Tibial nerve (tissue), 4 donors: ENCODE measurements at regions not wholly inside any gene's neighbourhood (a gene's known extent, or its start where the extent isn't known, plus 50 kb on each side); places are given as distances from the start of the nearest gene placed in this dataset.

Experiments used
- DNase-seq, 2 donors: peaks; one replicate each; pipeline ENCODE4 v3.0.0-alpha.2; 2019; ENCODE audit warnings: low spot score in 2 of 2
- H3K27ac ChIP-seq, 4 donors: fragments of 200-600 bp; sonication (generic) in 3 of 4; one replicate each; pipeline ENCODE4 v1.5.1; 2017 to 2019; ENCODE audit warnings: mild to moderate bottlenecking in 1 of 4
- H3K27me3 ChIP-seq, 2 donors: fragments of 200-600 bp; sonication (generic) in 1 of 2; one replicate each; pipeline versions ENCODE4 v1.5.1 to v1.6.0; 2017 to 2019
- H3K36me3 ChIP-seq, 3 donors: fragments of 200-600 bp; sonication (generic); one replicate each; pipeline ENCODE4 v1.5.1; 2018 to 2019
- H3K4me1 ChIP-seq, 4 donors: fragments of 200-600 bp; sonication (generic) in 3 of 4; one replicate each; pipeline ENCODE4 v1.5.1; 2017 to 2019
- H3K4me3 ChIP-seq, 4 donors: fragments of 200-600 bp; sonication (generic) in 3 of 4; one replicate each; pipeline ENCODE4 v1.5.1; 2017 to 2019; ENCODE audit warnings: mild to moderate bottlenecking in 1 of 4, moderate library complexity in 1 of 4
- H3K9me3 ChIP-seq, 4 donors: fragments of 200-600 bp; sonication (generic) in 3 of 4; one replicate each; pipeline ENCODE4 v1.5.1; 2017 to 2019
- EP300 ChIP-seq, 2 donors: sonication (generic); formaldehyde crosslinking; IDR thresholded peaks; one replicate each; pipeline ENCODE4 v1.6.1; 2017; ENCODE audit warnings: antibody characterized with exemption in 2 of 2, mild to moderate bottlenecking in 1 of 2
- POLR2A ChIP-seq, 2 donors: fragments of 450-650 bp; IDR thresholded peaks; one replicate each; pipeline ENCODE4 v1.6.1; 2017; ENCODE audit warnings: antibody characterized with exemption in 2 of 2, mild to moderate bottlenecking in 2 of 2, moderate library complexity in 2 of 2
- WGBS, 2 donors: methylation state at CpG; one replicate each; pipeline ENCODE4 v1.1.5; 2018; 5-methylcytosine and 5-hydroxymethylcytosine counted together
- TF ChIP-seq, protein P1 (sequence below), 5 experiments: fragments of 200-600 bp in 3 of 5; fragments of 450-650 bp in 2 of 5; sonication (generic) in 3 of 5; IDR thresholded peaks; one replicate each; pipeline ENCODE4 v1.5.1; 2016 to 2019; ENCODE audit warnings: antibody characterized with exemption in 5 of 5, mild to moderate bottlenecking in 3 of 5, moderate library complexity in 2 of 5

DNA sequence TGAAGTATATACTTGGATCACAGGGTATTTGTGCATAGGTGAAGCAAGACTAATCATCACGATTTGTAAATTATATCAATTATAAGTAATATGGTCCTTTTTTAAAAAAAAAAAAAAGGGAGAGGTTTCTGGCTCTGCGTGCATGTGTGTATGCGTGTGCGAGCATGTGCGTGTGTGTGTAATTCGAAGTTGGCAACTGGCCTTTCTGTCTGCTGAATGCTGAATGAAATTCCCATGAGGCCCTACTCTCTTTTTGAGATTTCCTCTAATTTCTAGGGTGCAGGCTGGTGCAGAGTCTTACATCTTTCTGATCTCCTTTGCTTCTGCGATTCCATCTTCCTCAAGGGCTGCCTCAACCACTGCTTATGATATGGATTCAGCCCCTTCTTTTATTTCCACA, 212.2 kb downstream of the URB2 start:
- DNase-seq = no peak
- Histone ChIP-seq H3K4me1 (no peaks in the 10 kb centered on the region), H3K27ac (no peak overlapping the region), H3K27me3 (no peaks in the 10 kb centered on the region), H3K4me3 (no peak overlapping the region), H3K9me3 (no peaks in the 10 kb centered on the region), H3K36me3 (no peaks in the 10 kb centered on the region)
- 92% methylated on average over 7 of the region's 7 CpGs for WGBS, 2 donors
- TF ChIP-seq EP300 (IDR thresholded peaks at IDR 0.05) (no peak), POLR2A (IDR thresholded peaks at IDR 0.05) (no peak)
- TF ChIP-seq, protein P1, sequence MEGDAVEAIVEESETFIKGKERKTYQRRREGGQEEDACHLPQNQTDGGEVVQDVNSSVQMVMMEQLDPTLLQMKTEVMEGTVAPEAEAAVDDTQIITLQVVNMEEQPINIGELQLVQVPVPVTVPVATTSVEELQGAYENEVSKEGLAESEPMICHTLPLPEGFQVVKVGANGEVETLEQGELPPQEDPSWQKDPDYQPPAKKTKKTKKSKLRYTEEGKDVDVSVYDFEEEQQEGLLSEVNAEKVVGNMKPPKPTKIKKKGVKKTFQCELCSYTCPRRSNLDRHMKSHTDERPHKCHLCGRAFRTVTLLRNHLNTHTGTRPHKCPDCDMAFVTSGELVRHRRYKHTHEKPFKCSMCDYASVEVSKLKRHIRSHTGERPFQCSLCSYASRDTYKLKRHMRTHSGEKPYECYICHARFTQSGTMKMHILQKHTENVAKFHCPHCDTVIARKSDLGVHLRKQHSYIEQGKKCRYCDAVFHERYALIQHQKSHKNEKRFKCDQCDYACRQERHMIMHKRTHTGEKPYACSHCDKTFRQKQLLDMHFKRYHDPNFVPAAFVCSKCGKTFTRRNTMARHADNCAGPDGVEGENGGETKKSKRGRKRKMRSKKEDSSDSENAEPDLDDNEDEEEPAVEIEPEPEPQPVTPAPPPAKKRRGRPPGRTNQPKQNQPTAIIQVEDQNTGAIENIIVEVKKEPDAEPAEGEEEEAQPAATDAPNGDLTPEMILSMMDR (IDR thresholded peaks at IDR 0.05) = no peak

DNA sequence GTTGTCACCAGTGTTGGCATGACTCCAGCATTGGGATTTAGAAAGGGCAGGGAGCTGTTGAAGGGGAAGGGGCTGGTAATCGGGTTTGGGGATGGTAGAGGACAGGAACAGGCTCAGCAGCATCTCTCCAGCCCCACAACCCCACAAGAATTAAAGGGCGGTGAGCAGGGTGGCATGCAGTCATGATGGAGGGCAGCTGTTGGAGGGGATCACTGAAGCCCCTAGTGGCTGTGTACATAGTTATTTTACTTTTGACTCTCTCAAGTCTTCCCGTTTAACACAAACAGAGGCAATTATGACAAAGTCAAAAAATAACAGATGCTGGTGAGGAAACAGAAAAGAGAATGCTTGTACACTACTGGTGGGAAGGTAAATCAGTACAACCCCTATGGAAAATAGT, 213.8 kb downstream of the URB2 start:
- no peaks in the 10 kb centered on the region for H3K27me3 ChIP-seq
- H3K9me3 ChIP-seq = no peaks in the 10 kb centered on the region
- TF ChIP-seq, protein P1 (IDR thresholded peaks at IDR 0.05) = no peak
- TF ChIP-seq EP300 (IDR thresholded peaks at IDR 0.05) = no peak
- no peak for TF ChIP-seq POLR2A (IDR thresholded peaks at IDR 0.05)
- 64 to 80% methylated on average over 3 of the region's 3 CpGs for WGBS, 2 donors
- DNase-seq = no peak
- peaks cover 0 to 6% (median 2%) of the 10 kb centered on the region in 4 donors for H3K4me1 ChIP-seq
- H3K27ac ChIP-seq = no peak overlapping the region
- no peaks in the 10 kb centered on the region for H3K36me3 ChIP-seq
- no peak overlapping the region for H3K4me3 ChIP-seq

DNA sequence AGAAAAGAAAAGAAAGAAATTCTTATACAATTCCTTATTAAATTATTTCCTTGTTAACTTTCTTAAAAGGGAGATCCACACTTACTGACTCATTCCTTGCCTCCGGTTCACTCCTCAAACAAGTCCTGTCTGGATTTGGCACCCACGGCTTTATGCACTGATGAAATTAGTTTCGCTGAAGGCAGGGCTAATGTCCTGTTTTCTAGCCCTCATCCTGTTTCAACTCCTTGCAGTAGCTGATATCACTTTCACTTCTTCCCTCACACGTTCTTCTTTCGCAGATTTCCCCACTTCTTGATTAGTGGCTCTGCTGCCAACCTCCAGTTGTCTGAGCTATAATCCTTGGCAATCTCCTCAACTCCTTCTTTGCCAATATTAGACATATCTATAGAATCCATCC, 215.2 kb downstream of the URB2 start:
- no peaks in the 10 kb centered on the region for H3K36me3 ChIP-seq
- H3K27ac ChIP-seq = no peak overlapping the region
- no peaks in the 10 kb centered on the region for H3K9me3 ChIP-seq
- H3K4me1 ChIP-seq = peaks cover 0 to 6% (median 2%) of the 10 kb centered on the region in 4 donors
- TF ChIP-seq, protein P1 (IDR thresholded peaks at IDR 0.05) = no peak
- no peak for TF ChIP-seq POLR2A (IDR thresholded peaks at IDR 0.05)
- no peak for TF ChIP-seq EP300 (IDR thresholded peaks at IDR 0.05)
- H3K4me3 ChIP-seq = no peak overlapping the region
- DNase-seq = no peak
- H3K27me3 ChIP-seq = no peaks in the 10 kb centered on the region
- WGBS, 2 donors = 79 to 80% methylated on average over 5 of the region's 5 CpGs

DNA sequence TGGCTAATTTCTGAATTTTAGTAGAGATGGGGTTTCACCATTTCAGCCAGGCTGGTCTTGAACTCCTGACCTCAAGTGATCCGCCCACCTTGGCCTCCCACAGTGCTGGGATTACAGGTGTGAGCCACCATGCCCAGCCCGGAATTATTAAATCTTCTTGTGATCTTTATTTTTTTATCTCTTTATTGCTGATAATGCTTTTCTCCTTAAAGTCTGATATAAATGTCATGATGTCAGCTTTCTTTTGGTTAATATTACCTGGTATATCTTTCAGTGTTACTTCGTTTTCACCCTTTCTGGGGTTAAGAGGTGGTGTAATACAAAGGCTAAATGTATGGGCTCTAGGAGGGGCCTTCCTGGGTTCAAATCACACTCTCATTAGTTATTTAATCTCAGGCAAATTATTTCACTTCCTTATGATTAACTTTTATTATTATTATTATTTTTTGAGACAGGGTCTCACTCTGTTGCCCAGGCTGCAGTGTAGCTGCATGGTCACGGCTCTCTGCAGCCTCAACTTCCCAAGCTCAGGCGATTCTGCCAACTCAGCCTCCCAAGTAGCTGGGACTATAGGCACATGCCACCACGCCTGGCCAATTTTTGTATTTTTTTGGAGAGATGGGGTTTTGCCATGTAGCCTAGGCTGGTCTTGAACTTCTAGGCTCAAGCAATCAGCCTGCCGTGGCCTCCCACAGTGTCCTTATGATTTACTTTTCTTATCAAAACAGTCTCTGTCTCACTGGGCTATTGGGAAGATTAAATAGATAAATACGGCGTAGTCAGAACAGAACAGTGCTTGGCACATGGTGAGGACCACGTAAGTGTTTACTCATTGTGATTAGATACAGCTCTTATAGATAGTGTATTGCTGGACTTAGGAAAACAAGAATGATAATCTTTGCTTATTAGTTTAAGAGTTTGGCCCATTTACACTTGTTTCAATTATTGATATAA, 216.5 kb downstream of the URB2 start:
- Histone ChIP-seq H3K36me3 (no peaks in the 10 kb centered on the region), H3K4me3 (no peak overlapping the region), H3K27me3 (no peaks in the 10 kb centered on the region), H3K4me1 (peaks cover 0 to 6% (median 2%) of the 10 kb centered on the region in 4 donors), H3K27ac (no peak overlapping the region), H3K9me3 (no peaks in the 10 kb centered on the region)
- no peak for DNase-seq
- WGBS, 2 donors = 88 to 93% methylated on average over 10 of the region's 10 CpGs
- TF ChIP-seq EP300 (IDR thresholded peaks at IDR 0.05) (no peak), POLR2A (IDR thresholded peaks at IDR 0.05) (no peak)
- TF ChIP-seq, protein P1 (IDR thresholded peaks at IDR 0.05) = no peak

DNA sequence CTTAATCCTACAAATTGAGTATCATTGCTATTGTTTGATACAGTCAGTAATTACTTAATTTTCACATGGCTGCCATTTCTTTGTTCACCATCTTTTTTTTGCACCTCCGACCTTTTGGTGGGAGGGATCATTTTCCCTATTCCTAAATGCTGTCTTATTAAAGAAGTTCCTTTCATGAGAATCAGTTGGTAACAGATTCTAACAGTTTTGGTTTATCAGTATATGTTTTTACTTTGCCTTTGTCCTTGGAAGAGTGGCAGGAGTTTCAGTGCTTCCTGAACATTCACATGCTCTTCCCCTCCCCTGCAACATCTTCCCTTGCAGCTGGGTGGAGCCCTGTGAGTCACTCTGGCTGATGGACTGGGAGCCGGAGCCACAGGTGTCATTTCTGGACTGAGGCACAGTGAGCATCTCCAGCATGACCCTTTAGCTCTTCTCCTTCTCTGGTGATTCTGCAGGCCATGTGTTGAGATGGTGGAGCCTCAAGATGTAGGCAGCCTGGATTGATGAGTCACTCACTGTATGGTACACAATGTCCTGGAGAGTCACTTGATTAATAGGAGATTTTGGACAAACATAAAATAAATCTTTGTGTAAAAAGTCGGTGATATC, 217.7 kb downstream of the URB2 start:
- H3K9me3 ChIP-seq = no peaks in the 10 kb centered on the region
- WGBS, 2 donors = 56 to 65% methylated on average over 3 of the region's 3 CpGs
- H3K27me3 ChIP-seq = no peaks in the 10 kb centered on the region
- H3K4me1 ChIP-seq = peaks cover 0 to 6% (median 2%) of the 10 kb centered on the region in 4 donors
- H3K4me3 ChIP-seq = no peak overlapping the region
- H3K27ac ChIP-seq = no peak overlapping the region
- TF ChIP-seq POLR2A (IDR thresholded peaks at IDR 0.05) (no peak), EP300 (IDR thresholded peaks at IDR 0.05) (no peak)
- TF ChIP-seq, protein P1 (IDR thresholded peaks at IDR 0.05) = peak in 1 of 5 experiments; percentile 25
- H3K36me3 ChIP-seq = no peaks in the 10 kb centered on the region
- no peak for DNase-seq
